GM21619 (cell line): ENCODE measurements at regions not wholly inside any gene's neighbourhood (a gene's known extent, or its start where the extent isn't known, plus 50 kb on each side); places are given as distances from the start of the nearest gene placed in this dataset.

ENCODE experiments used
- ATAC-seq: cut with Tn5 transposase; IDR thresholded peaks from one replicate; pipeline ENCODE4 v1.9.1; 2021; ENCODE audit not compliant: unreplicated experiment

DNA sequence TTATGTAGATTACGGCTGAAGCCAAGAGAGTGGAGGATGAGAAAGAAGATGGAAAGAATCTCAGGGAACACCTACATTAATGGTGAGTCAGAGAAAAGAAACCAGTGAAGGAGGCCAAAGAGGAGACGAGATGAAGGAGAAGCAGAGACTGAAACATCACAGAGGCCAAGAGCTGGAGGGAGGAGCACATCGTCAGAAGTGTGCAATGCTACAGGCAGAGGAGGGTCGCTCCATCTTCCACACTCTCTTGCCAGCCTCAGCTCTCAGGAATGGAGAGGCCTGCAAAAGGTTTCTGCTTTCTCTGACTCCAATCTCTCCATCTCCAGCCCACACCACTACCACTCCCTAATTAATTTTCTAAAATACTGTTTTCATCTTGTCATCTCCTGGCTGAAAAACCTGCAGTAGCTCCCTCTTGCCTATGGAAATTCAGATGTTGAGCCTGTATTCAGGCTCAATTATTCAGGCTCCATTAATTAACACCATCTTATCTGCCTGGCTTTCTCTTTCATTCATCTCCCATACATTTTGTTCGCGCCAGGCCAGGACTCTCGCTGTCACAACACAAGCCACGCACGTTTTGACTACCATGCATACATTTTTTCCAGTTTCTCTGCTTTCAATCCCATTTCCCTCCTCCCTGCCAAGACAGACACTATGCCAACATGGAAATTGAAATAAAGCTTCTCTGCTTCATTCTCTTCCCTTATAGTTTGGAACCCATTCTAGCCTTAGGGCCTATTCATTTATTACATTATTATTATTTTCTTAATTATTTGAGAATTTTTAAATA, 165.8 kb downstream of the INHBA start:
- ATAC-seq, result no peak

DNA sequence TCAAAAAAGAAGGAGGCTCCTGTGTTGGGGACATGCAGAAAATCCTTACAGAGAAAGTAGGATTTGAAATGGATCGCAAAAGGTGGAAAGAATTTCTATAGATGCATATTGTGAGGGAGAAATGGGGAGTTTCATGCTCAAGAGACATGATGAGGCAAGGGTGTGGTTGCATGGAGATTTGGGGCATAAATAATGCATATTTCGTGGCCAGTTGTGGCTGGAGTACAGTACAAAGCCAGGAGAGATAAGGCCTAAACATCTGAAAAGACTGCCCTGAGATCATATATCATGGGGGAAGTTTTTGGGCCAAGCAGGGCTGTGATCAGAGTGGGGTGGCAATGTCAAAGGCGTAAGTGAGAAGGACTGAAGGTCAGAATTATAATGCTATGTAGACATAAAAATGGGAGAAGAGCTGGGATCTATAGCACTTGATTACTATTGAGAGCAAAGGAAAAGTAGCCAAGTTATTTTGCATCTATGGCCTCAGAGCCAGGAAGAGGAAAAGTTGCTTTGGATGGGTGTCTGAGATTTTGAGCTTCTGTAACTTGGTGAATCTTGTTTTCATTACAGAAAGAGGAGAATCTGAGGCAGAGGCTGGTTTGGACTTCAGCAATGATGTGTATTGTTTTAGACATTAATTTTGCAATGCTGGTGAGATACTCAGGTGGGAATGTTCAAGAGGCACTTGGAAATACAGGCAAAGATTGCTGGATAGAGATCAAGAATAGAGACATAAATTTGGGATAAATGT, 166.6 kb downstream of the INHBA start:
- ATAC-seq, result no peak

DNA sequence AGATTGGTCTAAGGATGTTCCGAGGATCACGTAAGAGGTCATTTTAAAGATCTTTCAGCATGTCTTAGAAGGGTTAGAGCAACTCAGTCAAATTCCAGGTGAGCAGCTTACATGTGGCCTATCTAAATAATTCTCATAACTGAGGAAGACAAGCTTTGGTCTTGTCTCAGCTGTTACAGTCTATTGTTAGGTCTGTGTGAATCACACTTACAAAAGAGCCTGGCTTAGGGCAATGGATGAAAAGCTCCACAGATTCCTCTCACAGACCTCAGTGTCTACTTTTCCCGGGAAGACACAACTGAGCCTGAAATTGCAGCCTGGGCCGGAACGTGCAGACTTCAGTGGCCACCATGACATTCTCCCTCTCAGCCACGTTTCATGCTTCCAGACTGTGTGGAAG, 173.1 kb downstream of the INHBA start:
- no peak for ATAC-seq

DNA sequence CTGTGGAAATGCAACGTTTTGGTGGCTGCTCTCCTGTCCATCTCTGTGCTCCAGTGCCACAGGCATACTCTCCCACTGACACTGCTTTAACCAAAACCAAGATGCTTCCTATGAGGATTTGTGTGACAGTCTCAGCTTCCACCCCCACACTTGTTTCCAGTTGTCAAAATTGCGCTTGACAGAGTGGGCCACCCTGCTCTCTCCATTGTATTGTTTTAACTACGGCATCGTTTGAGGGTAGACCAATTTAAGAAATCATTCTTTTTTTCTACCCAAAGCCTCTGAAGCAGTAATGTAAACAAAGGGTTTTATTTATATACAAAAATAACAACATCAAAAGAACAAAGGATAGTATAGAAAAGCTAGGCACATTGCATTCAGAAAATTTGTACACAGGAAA, 178.0 kb downstream of the INHBA start:
- ATAC-seq, result no peak

DNA sequence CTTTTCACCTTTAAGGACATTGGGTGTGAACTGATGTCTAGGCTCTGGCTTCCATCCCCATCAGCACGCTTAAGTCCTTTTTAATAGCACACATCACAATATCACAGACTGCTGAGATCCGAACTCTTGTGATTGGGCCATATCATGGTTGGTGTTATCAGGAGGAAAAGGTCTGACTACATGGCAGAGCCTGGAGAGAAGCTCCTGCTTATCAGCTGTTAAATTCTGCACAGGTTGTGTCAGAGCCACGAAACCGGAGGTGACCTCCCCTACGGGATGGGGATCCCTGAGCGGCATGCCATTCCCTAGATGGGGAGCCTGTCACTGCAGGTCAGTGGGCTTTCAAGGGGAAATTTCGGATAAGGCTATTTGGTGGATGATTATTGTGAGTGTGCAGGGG, 182.4 kb downstream of the INHBA start:
- no peak for ATAC-seq

DNA sequence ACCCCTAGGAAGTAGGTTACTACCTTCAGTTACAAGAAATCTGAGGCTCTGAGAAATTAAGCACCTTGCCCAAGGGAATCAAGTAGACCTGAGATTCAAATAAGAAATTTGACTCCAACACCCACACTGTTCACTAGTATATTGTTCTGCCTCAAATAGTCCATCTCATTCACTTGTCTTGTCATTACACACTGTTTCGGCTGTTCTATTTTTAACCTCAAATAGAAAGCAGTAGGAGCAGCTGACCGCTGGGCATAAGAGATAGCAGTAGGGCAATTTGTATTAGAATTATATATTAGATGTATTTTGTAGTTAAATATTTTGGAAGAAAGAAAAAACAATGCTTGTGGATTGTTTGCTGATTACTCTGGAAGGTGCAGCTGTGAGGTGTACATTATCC, 185.1 kb downstream of the INHBA start:
- no peak for ATAC-seq

DNA sequence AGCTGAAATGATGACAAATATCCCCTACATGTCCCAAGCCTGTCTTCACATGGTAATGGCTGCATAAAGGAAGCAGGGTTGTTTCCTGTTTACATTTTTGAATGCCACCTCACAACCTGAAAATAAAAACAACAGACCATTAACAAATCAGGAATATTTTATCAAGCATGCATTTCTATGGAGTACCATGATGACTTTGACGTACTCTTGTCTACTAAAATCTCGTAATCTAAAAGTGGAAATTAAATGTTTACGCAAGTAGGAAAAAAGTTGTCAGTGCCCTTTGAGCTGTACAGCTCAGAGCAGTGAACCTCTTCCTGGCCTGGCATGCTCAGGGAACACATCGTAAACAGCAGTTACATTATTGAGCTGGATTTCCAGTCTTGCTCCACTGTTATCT, 194.1 kb downstream of the INHBA start:
- no peak for ATAC-seq

DNA sequence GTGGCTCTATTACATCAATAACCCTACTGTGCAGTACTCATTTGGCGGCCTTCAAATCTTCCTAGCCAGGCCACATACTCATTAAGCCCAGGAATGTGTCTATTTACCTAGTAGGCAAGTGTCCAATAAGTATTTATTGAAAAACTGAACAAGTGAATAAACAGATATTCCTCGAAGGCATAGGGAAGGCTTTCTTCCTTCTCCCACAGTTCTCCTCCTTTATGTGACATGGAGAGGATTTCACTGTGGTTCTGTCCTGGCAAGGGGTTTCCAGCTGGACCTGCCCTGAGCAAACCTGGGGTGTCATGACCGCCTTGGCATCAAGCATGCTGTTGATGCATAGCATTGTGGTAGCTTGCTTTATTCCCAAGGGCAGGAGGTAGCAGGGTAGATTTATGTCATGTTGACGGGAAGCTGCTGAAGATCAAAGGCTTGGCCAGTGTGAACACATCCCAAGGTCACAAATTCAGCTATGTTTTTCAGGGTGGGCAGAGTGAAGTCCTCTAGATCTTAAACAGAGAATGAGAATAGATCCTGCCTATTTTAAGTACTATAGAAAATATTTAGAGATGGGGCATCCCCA, 195.1 kb downstream of the INHBA start:
- ATAC-seq, result no peak

DNA sequence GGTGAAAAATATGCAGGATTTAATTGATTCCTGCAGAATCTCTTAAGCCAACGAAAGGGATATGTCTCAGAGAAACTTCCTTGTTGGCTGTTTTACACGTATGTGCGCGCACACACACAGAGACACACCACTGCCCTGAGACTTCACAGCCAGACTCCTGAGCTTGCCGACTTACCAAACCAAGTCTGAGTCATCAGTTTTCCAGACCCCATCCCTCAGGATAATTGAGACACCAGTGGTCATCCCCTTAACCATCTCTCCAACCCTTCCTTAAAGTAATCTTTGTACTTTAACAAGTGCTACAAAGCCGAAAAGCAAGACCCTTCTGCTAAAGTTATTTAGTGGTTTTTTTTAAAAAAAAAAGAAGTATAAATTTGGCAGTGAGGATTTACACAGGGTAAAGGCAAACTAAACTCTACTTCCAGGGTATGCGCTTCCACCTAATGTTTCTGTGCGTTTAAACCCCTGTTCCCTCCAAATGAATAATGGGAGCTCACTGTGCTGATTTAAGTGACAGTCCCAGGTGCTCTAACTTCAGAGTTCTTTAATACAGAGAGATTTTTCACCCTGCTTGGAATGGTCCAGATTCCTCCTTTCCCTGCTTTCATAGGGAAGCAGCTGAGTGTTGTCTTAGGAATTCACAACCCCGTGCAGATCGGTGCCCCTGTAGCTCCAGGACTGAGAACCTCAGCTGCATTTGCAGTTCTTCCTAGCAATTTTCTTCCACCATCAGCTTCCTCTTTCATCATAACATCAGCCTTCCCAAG, 198.5 kb downstream of the INHBA start:
- ATAC-seq, result no peak

DNA sequence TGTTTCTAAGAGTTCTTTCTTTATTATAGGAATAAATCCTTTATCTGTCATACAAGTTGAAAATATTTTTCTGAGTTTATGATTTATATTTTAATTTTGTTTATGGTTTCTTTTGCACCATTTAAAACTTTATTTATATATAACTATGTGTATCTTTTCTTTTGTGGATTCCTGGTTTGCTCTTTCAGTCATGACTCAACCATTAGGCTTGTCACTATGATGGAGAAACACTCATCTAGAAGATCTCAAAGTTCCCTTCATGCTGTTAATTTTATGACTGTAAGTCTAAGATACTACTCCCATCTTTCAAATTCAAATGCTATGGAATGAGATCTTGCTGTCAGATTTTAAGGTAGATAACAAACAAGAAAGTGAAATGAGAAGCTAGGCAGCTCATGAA, 199.5 kb downstream of the INHBA start:
- ATAC-seq, result no peak

DNA sequence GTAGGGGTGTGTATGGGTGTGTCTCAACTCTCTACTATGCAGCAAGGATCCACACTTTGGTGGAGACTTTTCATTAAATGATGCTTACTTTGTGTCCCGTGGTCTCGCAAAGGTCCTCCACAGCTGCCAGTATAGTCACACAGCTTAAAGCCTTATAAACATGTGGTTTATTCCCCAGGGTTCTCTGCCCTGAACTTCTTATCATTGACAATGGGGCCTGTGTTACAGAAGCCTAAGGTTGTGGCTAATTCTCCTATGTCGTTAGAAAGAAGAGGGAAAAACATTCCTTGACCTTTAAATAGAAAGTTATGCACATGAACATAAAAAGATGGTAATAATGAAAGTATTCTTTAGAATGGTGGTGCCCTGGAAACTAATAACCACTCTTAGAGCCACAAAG, 201.4 kb downstream of the INHBA start:
- no peak for ATAC-seq

DNA sequence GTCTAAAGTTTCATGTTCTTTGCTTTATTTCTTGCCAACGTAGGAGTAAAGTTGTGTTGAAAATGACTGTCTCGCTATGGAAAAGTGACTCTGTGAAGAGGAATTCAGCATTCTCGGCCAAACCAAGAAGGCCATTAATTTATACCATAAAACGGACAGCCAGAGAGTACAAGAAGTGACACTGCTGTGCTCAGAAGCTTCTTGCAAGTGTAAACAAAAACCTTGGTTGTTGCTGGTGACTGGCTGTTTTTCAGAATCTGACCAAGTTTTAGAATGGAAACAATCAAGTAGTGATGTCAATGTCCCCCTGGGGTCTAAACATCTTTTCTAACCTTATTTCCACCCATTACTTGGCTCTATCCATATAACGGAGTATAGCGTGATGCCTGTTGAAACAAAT, 201.9 kb downstream of the INHBA start:
- ATAC-seq, result no peak

DNA sequence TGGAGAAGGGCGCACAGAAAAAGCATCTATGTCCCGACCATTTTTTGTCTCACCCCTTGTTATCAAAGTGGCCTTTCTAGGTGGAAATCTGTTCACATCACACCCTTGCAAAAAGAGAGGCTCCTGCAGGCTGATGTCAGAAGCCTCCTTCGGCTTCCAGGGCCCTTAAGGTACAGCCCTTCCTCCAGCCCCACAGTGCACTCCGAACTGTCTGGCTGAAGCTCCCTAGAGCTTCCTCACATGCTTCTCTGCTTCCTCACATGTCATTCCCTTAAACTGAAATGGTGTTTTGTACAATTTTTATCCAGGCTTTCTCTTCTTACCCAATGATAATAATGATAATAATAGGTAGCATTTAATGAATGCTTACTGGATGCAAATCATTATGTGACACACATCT, 210.3 kb downstream of the INHBA start:
- no peak for ATAC-seq

DNA sequence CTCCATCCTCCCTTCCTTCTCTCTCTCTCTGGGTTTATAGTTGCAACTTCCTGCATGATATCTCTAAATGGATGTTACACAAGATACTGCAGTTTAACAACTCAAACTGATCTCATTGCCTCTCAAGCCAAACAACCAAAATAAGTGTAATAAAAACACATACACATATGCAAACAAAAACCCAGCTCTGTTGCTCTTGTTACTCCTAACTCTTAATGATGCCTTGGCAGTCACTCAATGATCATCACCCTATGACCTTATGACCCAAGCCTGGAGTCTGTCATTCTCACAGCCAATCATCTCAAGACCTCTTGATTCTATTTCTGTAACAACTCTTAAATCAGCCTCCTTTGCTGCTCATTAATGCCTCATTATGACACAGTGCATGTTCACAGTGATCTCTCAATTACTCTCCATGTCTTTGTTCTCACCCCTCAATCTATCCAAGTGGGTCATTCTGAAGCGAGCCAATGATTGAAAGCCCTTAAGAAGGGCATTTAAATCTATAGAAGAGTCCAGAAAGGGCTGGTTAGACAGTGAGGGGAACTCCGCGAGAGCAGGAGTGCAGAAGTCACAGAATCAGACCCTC, 210.9 kb downstream of the INHBA start:
- no peak for ATAC-seq

DNA sequence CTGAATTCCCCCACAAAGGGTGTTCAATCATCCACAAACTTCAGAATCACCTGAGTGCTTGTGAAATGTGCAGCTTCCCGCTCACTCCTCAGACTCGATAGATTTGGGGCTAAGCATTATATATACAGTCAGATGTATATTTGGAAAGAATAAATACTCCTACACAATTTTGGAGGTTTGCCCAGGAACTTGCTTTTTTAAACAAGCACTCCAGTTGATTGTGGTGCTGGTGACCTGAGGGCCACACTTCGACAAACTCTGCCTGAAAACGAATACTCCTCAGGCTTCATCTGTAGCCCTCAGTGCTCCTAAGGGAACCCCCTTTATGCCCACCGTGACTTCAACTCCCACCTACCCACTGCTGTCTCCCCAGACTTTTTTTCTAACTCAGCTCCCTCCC, 211.6 kb downstream of the INHBA start:
- no peak for ATAC-seq

DNA sequence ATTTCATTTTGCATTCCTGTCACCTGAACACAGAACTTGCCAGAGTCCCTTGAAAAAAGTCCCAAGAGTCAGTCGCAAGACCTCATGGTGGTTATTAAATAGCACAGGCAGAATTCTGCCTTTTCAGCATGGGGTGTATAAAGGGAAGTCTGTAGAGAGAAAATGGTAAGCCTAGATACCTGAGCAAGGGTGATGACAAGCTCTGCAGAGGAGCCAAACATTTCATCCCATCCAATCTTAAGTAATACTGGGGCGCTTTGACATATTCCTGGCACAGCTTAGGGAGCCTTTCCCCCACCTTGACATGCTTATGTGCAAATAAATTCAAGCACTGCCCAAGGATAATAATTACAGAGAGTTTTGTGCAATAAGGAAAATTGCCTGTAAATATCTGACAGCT, 213.0 kb downstream of the INHBA start:
- ATAC-seq, result no peak

DNA sequence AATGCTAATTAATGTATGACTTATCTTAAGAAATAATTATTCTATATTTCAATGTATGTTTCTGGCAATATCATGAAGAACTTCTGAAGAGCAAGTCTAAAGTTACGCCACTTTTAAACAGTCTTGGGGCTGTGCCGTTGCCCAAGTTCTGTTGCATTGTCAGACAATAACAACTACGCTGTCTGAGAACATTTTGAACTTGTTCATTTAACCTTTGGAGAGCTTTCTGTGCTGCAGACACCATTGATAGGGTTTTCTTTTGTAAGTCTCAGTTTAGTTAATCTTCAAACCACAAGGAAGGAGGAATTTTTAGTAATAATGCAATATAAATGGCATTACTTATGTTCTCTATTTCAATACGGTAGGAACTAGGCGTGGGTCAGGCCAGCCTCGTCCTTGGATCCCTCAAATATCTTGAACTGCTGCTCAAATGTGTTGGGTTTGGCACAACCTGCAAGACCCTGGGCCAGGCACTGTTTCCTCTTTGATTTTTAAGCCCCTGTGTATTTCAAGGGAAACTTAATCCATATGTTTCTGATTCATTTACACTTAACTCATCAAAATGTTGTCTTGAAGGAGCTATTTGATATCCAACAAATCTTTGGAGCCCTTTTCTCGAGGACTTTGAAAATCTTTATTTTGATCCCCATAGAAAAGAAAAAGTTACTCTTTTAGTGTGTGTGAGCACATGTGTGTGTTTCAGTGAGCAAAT, 215.5 kb downstream of the INHBA start:
- no peak for ATAC-seq

DNA sequence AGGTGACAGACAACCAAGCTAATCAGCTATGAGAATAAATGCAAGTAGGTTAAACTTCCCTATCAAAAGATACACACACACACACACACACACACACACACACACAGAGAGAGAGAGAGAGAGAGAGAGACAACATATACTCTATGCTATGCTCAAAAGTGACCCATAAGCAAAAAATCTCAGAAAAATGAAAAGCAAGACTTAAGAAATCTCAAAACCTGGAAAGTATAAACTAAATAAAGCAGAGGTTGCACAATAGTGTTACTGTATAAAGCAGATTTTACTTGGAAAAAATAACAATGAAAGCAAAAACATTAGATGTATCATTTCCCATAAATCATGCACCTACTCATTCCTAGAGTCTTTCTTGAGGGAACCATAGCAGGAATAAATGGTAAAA, 221.5 kb downstream of the INHBA start:
- ATAC-seq, result no peak

DNA sequence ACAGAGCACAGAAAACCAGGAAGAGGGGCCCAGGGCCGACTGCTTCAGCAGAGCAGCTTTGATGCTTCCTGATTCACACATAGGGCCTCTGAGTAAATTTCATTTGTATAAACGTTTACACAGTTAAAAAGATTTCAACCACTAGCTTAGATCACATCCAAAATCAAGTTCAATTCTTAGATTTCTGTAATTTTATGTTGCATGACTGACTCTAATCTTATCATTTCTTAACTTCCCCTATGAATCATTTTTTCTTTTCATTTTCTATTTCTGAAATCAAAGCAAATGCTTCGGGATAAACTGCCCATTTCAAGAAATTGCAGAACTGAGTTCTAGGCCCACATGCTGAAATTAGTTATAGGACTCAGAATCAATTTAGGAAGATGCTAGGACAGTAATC, 224.7 kb downstream of the INHBA start:
- no peak for ATAC-seq

DNA sequence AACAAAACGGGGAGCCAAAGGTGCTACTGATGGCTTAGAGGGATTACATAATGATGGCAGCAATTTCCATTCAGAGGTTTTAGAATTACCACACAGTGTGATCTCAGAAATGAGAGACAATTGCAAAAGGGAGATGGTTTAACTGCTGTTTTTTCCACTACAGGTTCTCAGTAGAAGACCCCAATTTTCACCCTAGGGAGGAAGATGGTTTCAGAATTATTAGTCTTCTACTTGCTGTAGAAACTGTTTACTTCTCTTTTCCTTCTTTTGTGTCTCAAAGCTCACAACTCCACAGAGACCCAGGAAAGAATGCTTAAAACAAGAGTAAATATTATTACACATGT, 226.5 kb downstream of the INHBA start:
- ATAC-seq, result no peak
